ENCODE measurements at regions not wholly inside any gene's neighbourhood (a gene's known extent, or its start where the extent isn't known, plus 50 kb on each side); places are given as distances from the start of the nearest gene placed in this dataset.

GRCh38 chrX:33465137-33465536, 253.8 kb upstream of the DMD start:
- no peaks in the 10 kb centered on the region for H3K4me1 ChIP-seq (ENCODE audit: control insufficient read depth, extremely low read depth, insufficient read depth, low read length)
- H2AFZ ChIP-seq (ENCODE audit: low read length) = no peak overlapping the region
- DNase-seq (ENCODE audit: low read depth in 2 of 2) = no peak
- H3K4me3 ChIP-seq (replicated peaks in 1 of 4; ENCODE audit: control extremely low read depth in 1 of 4, insufficient read depth in 1 of 4, low read depth in 3 of 4, low read length in 4 of 4) = no peak overlapping the region
- H3K9ac ChIP-seq (ENCODE audit: insufficient read depth, low read length) = no peak overlapping the region
- TF ChIP-seq CTCF (conservative IDR thresholded peaks at IDR 0.05 in 1 of 2, IDR thresholded peaks at IDR 0.05 in 1 of 2; ENCODE audit: low read depth in 1 of 2, low read length in 2 of 2) = no peak
- TF ChIP-seq EZH2 (IDR thresholded peaks at IDR 0.05; ENCODE audit: low read length, missing control alignments) = no peak
- no peaks in the 10 kb centered on the region for H3K36me3 ChIP-seq (ENCODE audit: control insufficient read depth, insufficient read depth, low read length)
- H4K20me1 ChIP-seq (ENCODE audit: control insufficient read depth, extremely low read depth, insufficient read depth, low read length) = no peaks in the 10 kb centered on the region
- no peak overlapping the region for H3K27ac ChIP-seq (ENCODE audit: insufficient read depth, low read length)
- H3K9me3 ChIP-seq (ENCODE audit: control insufficient read depth, insufficient read depth, low read depth, low read length) = no peaks in the 10 kb centered on the region
- H3K27me3 ChIP-seq (ENCODE audit: control insufficient read depth, insufficient read depth, low read length) = no peaks in the 10 kb centered on the region
- H3K79me2 ChIP-seq (ENCODE audit: control insufficient read depth, insufficient read depth, low read length) = no peaks in the 10 kb centered on the region
- H3K4me2 ChIP-seq (ENCODE audit: extremely low read depth, insufficient read depth, low read length) = no peak overlapping the region

GRCh38 chrX:33457102-33457501, 245.8 kb upstream of the DMD start:
- Histone ChIP-seq H3K9me3 (ENCODE audit: control insufficient read depth, insufficient read depth, low read depth, low read length) (no peaks in the 10 kb centered on the region), H3K4me1 (ENCODE audit: control insufficient read depth, extremely low read depth, insufficient read depth, low read length) (no peaks in the 10 kb centered on the region), H3K36me3 (ENCODE audit: control insufficient read depth, insufficient read depth, low read length) (no peaks in the 10 kb centered on the region), H2AFZ (ENCODE audit: low read length) (no peak overlapping the region), H3K9ac (ENCODE audit: insufficient read depth, low read length) (no peak overlapping the region), H3K79me2 (ENCODE audit: control insufficient read depth, insufficient read depth, low read length) (no peaks in the 10 kb centered on the region), H3K4me3 (replicated peaks in 1 of 4; ENCODE audit: control extremely low read depth in 1 of 4, insufficient read depth in 1 of 4, low read depth in 3 of 4, low read length in 4 of 4) (no peak overlapping the region), H3K27me3 (ENCODE audit: control insufficient read depth, insufficient read depth, low read length) (no peaks in the 10 kb centered on the region), H3K4me2 (ENCODE audit: extremely low read depth, insufficient read depth, low read length) (no peak overlapping the region), H3K27ac (ENCODE audit: insufficient read depth, low read length) (no peak overlapping the region), H4K20me1 (ENCODE audit: control insufficient read depth, extremely low read depth, insufficient read depth, low read length) (no peaks in the 10 kb centered on the region)
- DNase-seq (ENCODE audit: low read depth in 2 of 2) = no peak
- TF ChIP-seq EZH2 (IDR thresholded peaks at IDR 0.05; ENCODE audit: low read length, missing control alignments) = no peak
- no peak for TF ChIP-seq CTCF (conservative IDR thresholded peaks at IDR 0.05 in 1 of 2, IDR thresholded peaks at IDR 0.05 in 1 of 2; ENCODE audit: low read depth in 1 of 2, low read length in 2 of 2)

DNA sequence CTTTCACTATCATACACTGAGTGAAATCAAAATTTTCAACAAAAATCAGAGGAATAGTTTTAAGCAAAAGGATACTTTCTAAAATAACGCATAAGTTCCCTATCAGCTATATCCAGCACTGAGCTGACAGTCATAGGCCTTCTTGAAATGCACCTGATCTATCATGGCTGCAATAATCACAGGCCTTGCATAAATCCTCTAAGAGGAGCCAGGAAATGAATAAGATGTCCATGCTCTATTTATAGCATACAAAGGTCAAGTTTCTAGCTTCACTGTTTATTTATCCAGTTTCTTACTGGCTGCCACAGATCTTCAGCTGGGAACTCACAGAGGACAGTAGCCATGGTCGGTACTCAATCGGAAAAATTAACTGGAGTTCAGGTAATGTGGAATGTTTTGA, 235.9 kb upstream of the DMD start:
- Histone ChIP-seq H3K9ac (ENCODE audit: insufficient read depth, low read length) (no peak overlapping the region), H3K4me2 (ENCODE audit: extremely low read depth, insufficient read depth, low read length) (no peak overlapping the region), H4K20me1 (ENCODE audit: control insufficient read depth, extremely low read depth, insufficient read depth, low read length) (no peaks in the 10 kb centered on the region), H3K4me1 (ENCODE audit: control insufficient read depth, extremely low read depth, insufficient read depth, low read length) (no peaks in the 10 kb centered on the region), H3K27me3 (ENCODE audit: control insufficient read depth, insufficient read depth, low read length) (no peaks in the 10 kb centered on the region), H3K27ac (ENCODE audit: insufficient read depth, low read length) (no peak overlapping the region), H2AFZ (ENCODE audit: low read length) (no peak overlapping the region), H3K4me3 (replicated peaks in 1 of 4; ENCODE audit: control extremely low read depth in 1 of 4, insufficient read depth in 1 of 4, low read depth in 3 of 4, low read length in 4 of 4) (no peak overlapping the region), H3K79me2 (ENCODE audit: control insufficient read depth, insufficient read depth, low read length) (no peaks in the 10 kb centered on the region), H3K36me3 (ENCODE audit: control insufficient read depth, insufficient read depth, low read length) (no peaks in the 10 kb centered on the region), H3K9me3 (ENCODE audit: control insufficient read depth, insufficient read depth, low read depth, low read length) (no peaks in the 10 kb centered on the region)
- DNase-seq (ENCODE audit: low read depth in 2 of 2) = peak in 1 of 2 donors; percentile 26
- TF ChIP-seq CTCF (conservative IDR thresholded peaks at IDR 0.05 in 1 of 2, IDR thresholded peaks at IDR 0.05 in 1 of 2; ENCODE audit: low read depth in 1 of 2, low read length in 2 of 2) (no peak), EZH2 (IDR thresholded peaks at IDR 0.05; ENCODE audit: low read length, missing control alignments) (no peak)
